Panc1 (cell line): ENCODE measurements at regions not wholly inside any gene's neighbourhood (a gene's known extent, or its start where the extent isn't known, plus 50 kb on each side); places are given as distances from the start of the nearest gene placed in this dataset.

ENCODE experiments used
- POLR2AphosphoS5 ChIP-seq: IDR thresholded peaks from 2 replicates; pipeline ENCODE4 v1.6.1; 2012; ENCODE audit warnings: mild to moderate bottlenecking, low read depth, low read length, moderate library complexity
- SIN3A ChIP-seq: IDR thresholded peaks from 2 replicates; pipeline ENCODE4 v1.6.1; 2012; ENCODE audit warnings: low read depth, mild to moderate bottlenecking, low read length, moderate library complexity, borderline replicate concordance; ENCODE audit not compliant: insufficient read depth
- TCF7L2 ChIP-seq: IDR thresholded peaks from 2 replicates; pipeline ENCODE4 v1.6.1; 2011; ENCODE audit warnings: mild to moderate bottlenecking, low read depth, low read length, inconsistent platforms
- TF ChIP-seq, protein P1 (sequence below): fragments of 450-650 bp; IDR thresholded peaks from 2 replicates; pipeline ENCODE4 v1.5.1; 2017; ENCODE audit warnings: mild to moderate bottlenecking
- TF ChIP-seq, protein P2 (sequence below), 2 experiments: IDR thresholded peaks; 2 replicates each; pipeline ENCODE4 v1.6.1; 2011 to 2012; ENCODE audit warnings: low read depth in 2 of 2, control low read depth in 1 of 2, low read length in 1 of 2, mild to moderate bottlenecking in 1 of 2, moderate library complexity in 1 of 2; ENCODE audit not compliant: insufficient read depth in 1 of 2

- TF ChIP-seq, protein P1, sequence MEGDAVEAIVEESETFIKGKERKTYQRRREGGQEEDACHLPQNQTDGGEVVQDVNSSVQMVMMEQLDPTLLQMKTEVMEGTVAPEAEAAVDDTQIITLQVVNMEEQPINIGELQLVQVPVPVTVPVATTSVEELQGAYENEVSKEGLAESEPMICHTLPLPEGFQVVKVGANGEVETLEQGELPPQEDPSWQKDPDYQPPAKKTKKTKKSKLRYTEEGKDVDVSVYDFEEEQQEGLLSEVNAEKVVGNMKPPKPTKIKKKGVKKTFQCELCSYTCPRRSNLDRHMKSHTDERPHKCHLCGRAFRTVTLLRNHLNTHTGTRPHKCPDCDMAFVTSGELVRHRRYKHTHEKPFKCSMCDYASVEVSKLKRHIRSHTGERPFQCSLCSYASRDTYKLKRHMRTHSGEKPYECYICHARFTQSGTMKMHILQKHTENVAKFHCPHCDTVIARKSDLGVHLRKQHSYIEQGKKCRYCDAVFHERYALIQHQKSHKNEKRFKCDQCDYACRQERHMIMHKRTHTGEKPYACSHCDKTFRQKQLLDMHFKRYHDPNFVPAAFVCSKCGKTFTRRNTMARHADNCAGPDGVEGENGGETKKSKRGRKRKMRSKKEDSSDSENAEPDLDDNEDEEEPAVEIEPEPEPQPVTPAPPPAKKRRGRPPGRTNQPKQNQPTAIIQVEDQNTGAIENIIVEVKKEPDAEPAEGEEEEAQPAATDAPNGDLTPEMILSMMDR = no peak
- no peak for TF ChIP-seq TCF7L2
- TF ChIP-seq, protein P2, sequence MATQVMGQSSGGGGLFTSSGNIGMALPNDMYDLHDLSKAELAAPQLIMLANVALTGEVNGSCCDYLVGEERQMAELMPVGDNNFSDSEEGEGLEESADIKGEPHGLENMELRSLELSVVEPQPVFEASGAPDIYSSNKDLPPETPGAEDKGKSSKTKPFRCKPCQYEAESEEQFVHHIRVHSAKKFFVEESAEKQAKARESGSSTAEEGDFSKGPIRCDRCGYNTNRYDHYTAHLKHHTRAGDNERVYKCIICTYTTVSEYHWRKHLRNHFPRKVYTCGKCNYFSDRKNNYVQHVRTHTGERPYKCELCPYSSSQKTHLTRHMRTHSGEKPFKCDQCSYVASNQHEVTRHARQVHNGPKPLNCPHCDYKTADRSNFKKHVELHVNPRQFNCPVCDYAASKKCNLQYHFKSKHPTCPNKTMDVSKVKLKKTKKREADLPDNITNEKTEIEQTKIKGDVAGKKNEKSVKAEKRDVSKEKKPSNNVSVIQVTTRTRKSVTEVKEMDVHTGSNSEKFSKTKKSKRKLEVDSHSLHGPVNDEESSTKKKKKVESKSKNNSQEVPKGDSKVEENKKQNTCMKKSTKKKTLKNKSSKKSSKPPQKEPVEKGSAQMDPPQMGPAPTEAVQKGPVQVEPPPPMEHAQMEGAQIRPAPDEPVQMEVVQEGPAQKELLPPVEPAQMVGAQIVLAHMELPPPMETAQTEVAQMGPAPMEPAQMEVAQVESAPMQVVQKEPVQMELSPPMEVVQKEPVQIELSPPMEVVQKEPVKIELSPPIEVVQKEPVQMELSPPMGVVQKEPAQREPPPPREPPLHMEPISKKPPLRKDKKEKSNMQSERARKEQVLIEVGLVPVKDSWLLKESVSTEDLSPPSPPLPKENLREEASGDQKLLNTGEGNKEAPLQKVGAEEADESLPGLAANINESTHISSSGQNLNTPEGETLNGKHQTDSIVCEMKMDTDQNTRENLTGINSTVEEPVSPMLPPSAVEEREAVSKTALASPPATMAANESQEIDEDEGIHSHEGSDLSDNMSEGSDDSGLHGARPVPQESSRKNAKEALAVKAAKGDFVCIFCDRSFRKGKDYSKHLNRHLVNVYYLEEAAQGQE (IDR thresholded peaks at IDR 0.05; ENCODE audit: insufficient read depth in 1 of 2, low read depth in 2 of 2, low read length in 1 of 2) = no peak
- TF ChIP-seq POLR2AphosphoS5 = no peak
- no peak for TF ChIP-seq SIN3A
These were observed 85.5 kb downstream of the RIPK4 start for GRCh38 chr21:41681348-41681801.
